Uterus (tissue), 2 donors: ENCODE measurements at regions not wholly inside any gene's neighbourhood (a gene's known extent, or its start where the extent isn't known, plus 50 kb on each side); places are given as distances from the start of the nearest gene placed in this dataset.

Experiments
- POLR2A ChIP-seq, 2 donors: fragments of 450-650 bp; IDR thresholded peaks; one replicate each; pipeline ENCODE4 v1.6.1; 2016; ENCODE audit warnings: antibody characterized with exemption in 2 of 2, mild to moderate bottlenecking in 1 of 2, moderate library complexity in 1 of 2
- TF ChIP-seq, protein P1 (sequence below), 4 experiments: fragments of 200-600 bp in 2 of 4; fragments of 450-650 bp in 2 of 4; sonication (generic) in 2 of 4; IDR thresholded peaks; one replicate each; pipeline ENCODE4 v1.5.1; 2016 to 2019; ENCODE audit warnings: antibody characterized with exemption in 4 of 4, mild to moderate bottlenecking in 2 of 4, moderate library complexity in 1 of 4

DNA sequence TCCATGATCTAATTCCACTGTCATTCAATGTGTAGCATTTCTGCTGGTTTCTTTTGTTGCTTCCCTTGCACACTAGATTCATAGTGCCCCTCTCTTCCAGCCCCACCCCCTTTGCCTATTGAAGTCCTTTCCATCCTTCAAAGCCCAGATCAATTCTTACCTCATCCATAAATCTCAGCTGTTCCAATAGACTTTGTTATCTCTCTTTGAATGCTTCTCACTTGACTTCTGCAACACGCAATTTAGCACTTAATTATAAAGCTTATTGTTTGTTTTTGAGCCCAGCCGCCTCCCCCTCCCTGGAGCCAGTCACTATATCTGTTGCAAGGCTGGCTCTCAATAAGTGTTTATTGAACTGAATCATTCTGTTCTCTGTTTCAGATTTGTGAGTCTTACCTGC is 174.6 kb upstream of the TBL1XR1 start:
- TF ChIP-seq, protein P1, sequence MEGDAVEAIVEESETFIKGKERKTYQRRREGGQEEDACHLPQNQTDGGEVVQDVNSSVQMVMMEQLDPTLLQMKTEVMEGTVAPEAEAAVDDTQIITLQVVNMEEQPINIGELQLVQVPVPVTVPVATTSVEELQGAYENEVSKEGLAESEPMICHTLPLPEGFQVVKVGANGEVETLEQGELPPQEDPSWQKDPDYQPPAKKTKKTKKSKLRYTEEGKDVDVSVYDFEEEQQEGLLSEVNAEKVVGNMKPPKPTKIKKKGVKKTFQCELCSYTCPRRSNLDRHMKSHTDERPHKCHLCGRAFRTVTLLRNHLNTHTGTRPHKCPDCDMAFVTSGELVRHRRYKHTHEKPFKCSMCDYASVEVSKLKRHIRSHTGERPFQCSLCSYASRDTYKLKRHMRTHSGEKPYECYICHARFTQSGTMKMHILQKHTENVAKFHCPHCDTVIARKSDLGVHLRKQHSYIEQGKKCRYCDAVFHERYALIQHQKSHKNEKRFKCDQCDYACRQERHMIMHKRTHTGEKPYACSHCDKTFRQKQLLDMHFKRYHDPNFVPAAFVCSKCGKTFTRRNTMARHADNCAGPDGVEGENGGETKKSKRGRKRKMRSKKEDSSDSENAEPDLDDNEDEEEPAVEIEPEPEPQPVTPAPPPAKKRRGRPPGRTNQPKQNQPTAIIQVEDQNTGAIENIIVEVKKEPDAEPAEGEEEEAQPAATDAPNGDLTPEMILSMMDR (IDR thresholded peaks at IDR 0.05) = no peak
- no peak for TF ChIP-seq POLR2A (IDR thresholded peaks at IDR 0.05)
